ENCODE measurements at regions not wholly inside any gene's neighbourhood (a gene's known extent, or its start where the extent isn't known, plus 50 kb on each side); places are given as distances from the start of the nearest gene placed in this dataset.

- DNase-seq = no peak
Observed at GRCh38 chr5:81914696-81915095, 57.1 kb upstream of the ATG10 start.

GRCh38 chr5:81912933-81913332, 58.9 kb upstream of the ATG10 start:
- DNase-seq = no peak

GRCh38 chr5:81909677-81910076, 62.1 kb upstream of the ATG10 start:
- DNase-seq = no peak

- DNase-seq = no peak
Observed at GRCh38 chr5:81908771-81909170, 63.1 kb upstream of the ATG10 start.

- no peak for DNase-seq
Observed at GRCh38 chr5:81908044-81908443, 63.8 kb upstream of the ATG10 start.

GRCh38 chr5:81907012-81907635, 64.7 kb upstream of the ATG10 start:
- DNase-seq = no peak

- no peak for DNase-seq
Observed at GRCh38 chr5:81906086-81906485, 65.7 kb upstream of the ATG10 start.

- DNase-seq = no peak
Observed at GRCh38 chr5:81904861-81905260, 67.0 kb upstream of the ATG10 start.

GRCh38 chr5:81904166-81904565, 67.7 kb upstream of the ATG10 start:
- no peak for DNase-seq

- DNase-seq = no peak
Observed at GRCh38 chr5:81901586-81901985, 70.2 kb upstream of the ATG10 start.

GRCh38 chr5:81899123-81899522, 72.7 kb upstream of the ATG10 start:
- DNase-seq = no peak

GRCh38 chr5:81898403-81898802, 73.4 kb upstream of the ATG10 start:
- no peak for DNase-seq

- no peak for DNase-seq
Observed at GRCh38 chr5:81896764-81897163, 75.1 kb upstream of the ATG10 start.

GRCh38 chr5:81895307-81895706, 76.5 kb upstream of the ATG10 start:
- DNase-seq = no peak

- DNase-seq = no peak
Observed at GRCh38 chr5:81893961-81894360, 77.9 kb upstream of the ATG10 start.

- DNase-seq = no peak
Observed at GRCh38 chr5:81884871-81885270, 87.0 kb upstream of the ATG10 start.

GRCh38 chr5:81883371-81883770, 88.5 kb upstream of the ATG10 start:
- DNase-seq = no peak

- DNase-seq = no peak
Observed at GRCh38 chr5:81881595-81881994, 90.2 kb upstream of the ATG10 start.

- DNase-seq = no peak
Observed at GRCh38 chr5:81879936-81880335, 91.9 kb upstream of the ATG10 start.

- no peak for DNase-seq
Observed at GRCh38 chr5:81878333-81878732, 93.5 kb upstream of the ATG10 start.

- no peak for DNase-seq
Observed at GRCh38 chr5:81866994-81867393, 104.8 kb upstream of the ATG10 start.

- DNase-seq = no peak
Observed at GRCh38 chr5:81860778-81861177, 109.9 kb upstream of the SSBP2 start.

- DNase-seq = no peak
Observed at GRCh38 chr5:81859624-81860023, 108.7 kb upstream of the SSBP2 start.

GRCh38 chr5:81856948-81857928, 106.3 kb upstream of the SSBP2 start:
- no peak for DNase-seq
